ENCODE measurements at regions not wholly inside any gene's neighbourhood (a gene's known extent, or its start where the extent isn't known, plus 50 kb on each side); places are given as distances from the start of the nearest gene placed in this dataset.
"Not testable (repeated sequence)": the region's sequence is repeated elsewhere in the genome, so short reads cannot be mapped to it uniquely, and the experiment has no call there.

- TF ChIP-seq POLR2AphosphoS5 (IDR thresholded peaks at IDR 0.05; ENCODE audit: low read depth, low read length) (no peak), POLR2A (IDR thresholded peaks at IDR 0.05; ENCODE audit: low read depth, low read length) (no peak), TAF1 (IDR thresholded peaks at IDR 0.05; ENCODE audit: borderline replicate concordance, low read depth, low read length) (no peak)
- FAIRE-seq (no peak), DNase-seq (ENCODE audit: insufficient read length) (no peak)
These were observed 232.1 kb upstream of the SEL1L start for GRCh38 chr14:81765651-81766275.

GRCh38 chr14:81766321-81766915 is 232.8 kb upstream of the SEL1L start:
- FAIRE-seq (no peak), DNase-seq (ENCODE audit: insufficient read length) (no peak)
- TF ChIP-seq TAF1 (IDR thresholded peaks at IDR 0.05; ENCODE audit: borderline replicate concordance, low read depth, low read length) = no peak

GRCh38 chr14:81767266-81767995 is 233.8 kb upstream of the SEL1L start:
- FAIRE-seq = no peak
- no peak for TF ChIP-seq TAF1 (IDR thresholded peaks at IDR 0.05; ENCODE audit: borderline replicate concordance, low read depth, low read length)
- TF ChIP-seq POLR2AphosphoS5 (IDR thresholded peaks at IDR 0.05; ENCODE audit: low read depth, low read length) = no peak
- TF ChIP-seq POLR2A (IDR thresholded peaks at IDR 0.05; ENCODE audit: low read depth, low read length) = no peak
- no peak for DNase-seq (ENCODE audit: insufficient read length)

- TF ChIP-seq POLR2A (IDR thresholded peaks at IDR 0.05; ENCODE audit: low read depth, low read length) (no peak), TAF1 (IDR thresholded peaks at IDR 0.05; ENCODE audit: borderline replicate concordance, low read depth, low read length) (no peak), POLR2AphosphoS5 (IDR thresholded peaks at IDR 0.05; ENCODE audit: low read depth, low read length) (no peak)
- FAIRE-seq (no peak), DNase-seq (ENCODE audit: insufficient read length) (no peak)
These were observed 238.1 kb upstream of the SEL1L start for GRCh38 chr14:81771651-81772275.

- no peak for DNase-seq (ENCODE audit: insufficient read length)
These were observed 238.7 kb upstream of the SEL1L start for GRCh38 chr14:81772381-81772780.

GRCh38 chr14:81776531-81776930 is 242.9 kb upstream of the SEL1L start:
- no peak for FAIRE-seq
- DNase-seq (ENCODE audit: insufficient read length) = no peak
- TF ChIP-seq POLR2AphosphoS5 (IDR thresholded peaks at IDR 0.05; ENCODE audit: low read depth, low read length) = no peak
- TF ChIP-seq TAF1 (IDR thresholded peaks at IDR 0.05; ENCODE audit: borderline replicate concordance, low read depth, low read length) = no peak
- no peak for TF ChIP-seq POLR2A (IDR thresholded peaks at IDR 0.05; ENCODE audit: low read depth, low read length)

More at GRCh38 chr14:81772381-81772780, 238.7 kb upstream of the SEL1L start:
- TF ChIP-seq POLR2A (IDR thresholded peaks at IDR 0.05; ENCODE audit: low read depth, low read length) = no peak
- no peak for TF ChIP-seq POLR2AphosphoS5 (IDR thresholded peaks at IDR 0.05; ENCODE audit: low read depth, low read length)
- no peak for TF ChIP-seq TAF1 (IDR thresholded peaks at IDR 0.05; ENCODE audit: borderline replicate concordance, low read depth, low read length)
- no peak for FAIRE-seq

DNA sequence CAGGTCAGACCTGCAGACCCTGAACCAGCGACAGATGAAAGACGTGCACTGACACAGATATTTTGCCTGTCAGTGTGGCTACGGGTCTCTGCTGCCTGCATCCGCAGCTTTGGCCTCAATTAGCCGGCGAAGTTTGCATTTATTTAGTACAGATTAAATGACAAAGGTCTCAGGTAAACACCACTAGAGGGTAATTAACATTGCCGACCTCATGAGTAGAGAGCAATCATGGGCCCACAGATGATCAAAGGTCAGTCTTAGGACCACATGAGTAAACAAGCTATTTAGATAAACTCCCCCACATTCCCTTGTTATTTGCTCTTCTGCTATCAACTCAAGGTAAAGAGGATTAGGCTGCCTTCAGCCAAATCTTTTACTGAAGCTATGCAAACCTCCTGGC is 248.1 kb upstream of the SEL1L start:
- FAIRE-seq; DNase-seq (ENCODE audit: insufficient read length): not testable (repeated sequence)

DNA sequence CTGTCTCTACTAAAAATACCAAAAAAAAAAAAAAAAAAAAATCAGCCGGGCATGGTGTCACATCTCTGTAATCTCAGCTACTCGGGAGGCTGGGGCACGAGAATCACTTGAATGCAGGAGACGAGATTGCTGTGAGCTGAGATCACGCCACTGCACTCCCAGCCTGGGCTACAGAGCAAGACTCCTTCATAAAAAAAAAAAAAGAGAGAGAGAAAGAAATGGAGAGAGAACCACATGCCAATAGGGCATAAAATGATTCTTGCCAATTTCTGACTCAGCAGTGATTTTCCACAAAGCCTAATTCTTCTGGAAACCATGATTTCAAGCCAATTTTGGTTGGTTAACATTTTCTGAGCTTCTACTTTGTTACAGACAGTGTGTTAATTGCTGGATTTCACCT is 250.4 kb upstream of the SEL1L start:
- TF ChIP-seq POLR2AphosphoS5 (IDR thresholded peaks at IDR 0.05; ENCODE audit: low read depth, low read length) (no peak), POLR2A (IDR thresholded peaks at IDR 0.05; ENCODE audit: low read depth, low read length) (no peak), TAF1 (IDR thresholded peaks at IDR 0.05; ENCODE audit: borderline replicate concordance, low read depth, low read length) (no peak)
- FAIRE-seq = no peak

GRCh38 chr14:81797315-81797714 is 263.7 kb upstream of the SEL1L start:
- DNase-seq (ENCODE audit: insufficient read length) (no peak), FAIRE-seq (no peak)
- TF ChIP-seq POLR2A (IDR thresholded peaks at IDR 0.05; ENCODE audit: low read depth, low read length) = no peak
- no peak for TF ChIP-seq TAF1 (IDR thresholded peaks at IDR 0.05; ENCODE audit: borderline replicate concordance, low read depth, low read length)
- TF ChIP-seq POLR2AphosphoS5 (IDR thresholded peaks at IDR 0.05; ENCODE audit: low read depth, low read length) = no peak

More for the DNA sequence above, 250.4 kb upstream of the SEL1L start:
- DNase-seq (ENCODE audit: insufficient read length) = no peak

- FAIRE-seq = no peak
- DNase-seq (ENCODE audit: insufficient read length) = no peak
- no peak for TF ChIP-seq POLR2AphosphoS5 (IDR thresholded peaks at IDR 0.05; ENCODE audit: low read depth, low read length)
- no peak for TF ChIP-seq TAF1 (IDR thresholded peaks at IDR 0.05; ENCODE audit: borderline replicate concordance, low read depth, low read length)
- TF ChIP-seq POLR2A (IDR thresholded peaks at IDR 0.05; ENCODE audit: low read depth, low read length) = no peak
These were observed 268.3 kb upstream of the SEL1L start for GRCh38 chr14:81801921-81802320.

- FAIRE-seq = no peak
- TF ChIP-seq POLR2A (IDR thresholded peaks at IDR 0.05; ENCODE audit: low read depth, low read length) = no peak
- TF ChIP-seq TAF1 (IDR thresholded peaks at IDR 0.05; ENCODE audit: borderline replicate concordance, low read depth, low read length) = no peak
- no peak for TF ChIP-seq POLR2AphosphoS5 (IDR thresholded peaks at IDR 0.05; ENCODE audit: low read depth, low read length)
- DNase-seq (ENCODE audit: insufficient read length) = no peak
These were observed 268.7 kb upstream of the SEL1L start for GRCh38 chr14:81802341-81802740.

- FAIRE-seq = no peak
- no peak for DNase-seq (ENCODE audit: insufficient read length)
- no peak for TF ChIP-seq POLR2AphosphoS5 (IDR thresholded peaks at IDR 0.05; ENCODE audit: low read depth, low read length)
- TF ChIP-seq POLR2A (IDR thresholded peaks at IDR 0.05; ENCODE audit: low read depth, low read length) = no peak
- no peak for TF ChIP-seq TAF1 (IDR thresholded peaks at IDR 0.05; ENCODE audit: borderline replicate concordance, low read depth, low read length)
These were observed 272.1 kb upstream of the SEL1L start for GRCh38 chr14:81805785-81806184.
